Astrocyte of the spinal cord (primary cell): ENCODE measurements at regions not wholly inside any gene's neighbourhood (a gene's known extent, or its start where the extent isn't known, plus 50 kb on each side); places are given as distances from the start of the nearest gene placed in this dataset.

Source experiments
- DNase-seq: peaks from one replicate; pipeline ENCODE4 v3.0.0; 2011; ENCODE audit warnings: low read depth, low spot score
- H3K4me3 ChIP-seq: 2 replicates; pipeline ENCODE4 v1.5.1; 2011; ENCODE audit warnings: low read depth, mild to moderate bottlenecking, low read length, moderate library complexity
- in situ Hi-C: cut with HindIII; loops from 2 replicates; pipeline ENCODE4 v1.10.0; 2017; ENCODE audit warnings: low sequenced_read_pairs
- TF ChIP-seq, protein P1 (sequence below): IDR thresholded peaks from 2 replicates; pipeline ENCODE4 v1.5.1; 2012; ENCODE audit warnings: low read depth, mild to moderate bottlenecking, low read length, inconsistent platforms

DNA sequence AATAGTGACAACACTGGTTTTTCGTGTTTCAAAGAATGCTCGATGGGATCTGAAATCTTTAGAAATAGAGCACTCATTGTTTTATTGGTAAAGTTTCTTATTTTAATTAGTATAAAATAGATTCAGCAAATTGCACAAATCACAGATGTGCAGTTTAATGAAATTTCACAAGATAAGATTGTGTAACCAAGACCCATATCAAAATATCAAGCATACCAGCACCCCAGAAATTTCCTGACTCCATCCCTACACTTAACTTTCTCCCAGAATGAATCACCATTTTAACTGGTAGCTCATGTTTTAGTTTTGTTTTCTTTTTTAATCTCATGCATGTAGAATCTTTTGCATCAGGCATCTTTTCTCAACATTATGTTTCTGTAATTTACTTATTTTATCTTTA is 185.9 kb downstream of the KCNJ2 start:
- in situ Hi-C loops = no loop called here
- DNase-seq = no peak
- no peak overlapping the region for H3K4me3 ChIP-seq
- TF ChIP-seq, protein P1, sequence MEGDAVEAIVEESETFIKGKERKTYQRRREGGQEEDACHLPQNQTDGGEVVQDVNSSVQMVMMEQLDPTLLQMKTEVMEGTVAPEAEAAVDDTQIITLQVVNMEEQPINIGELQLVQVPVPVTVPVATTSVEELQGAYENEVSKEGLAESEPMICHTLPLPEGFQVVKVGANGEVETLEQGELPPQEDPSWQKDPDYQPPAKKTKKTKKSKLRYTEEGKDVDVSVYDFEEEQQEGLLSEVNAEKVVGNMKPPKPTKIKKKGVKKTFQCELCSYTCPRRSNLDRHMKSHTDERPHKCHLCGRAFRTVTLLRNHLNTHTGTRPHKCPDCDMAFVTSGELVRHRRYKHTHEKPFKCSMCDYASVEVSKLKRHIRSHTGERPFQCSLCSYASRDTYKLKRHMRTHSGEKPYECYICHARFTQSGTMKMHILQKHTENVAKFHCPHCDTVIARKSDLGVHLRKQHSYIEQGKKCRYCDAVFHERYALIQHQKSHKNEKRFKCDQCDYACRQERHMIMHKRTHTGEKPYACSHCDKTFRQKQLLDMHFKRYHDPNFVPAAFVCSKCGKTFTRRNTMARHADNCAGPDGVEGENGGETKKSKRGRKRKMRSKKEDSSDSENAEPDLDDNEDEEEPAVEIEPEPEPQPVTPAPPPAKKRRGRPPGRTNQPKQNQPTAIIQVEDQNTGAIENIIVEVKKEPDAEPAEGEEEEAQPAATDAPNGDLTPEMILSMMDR = no peak

DNA sequence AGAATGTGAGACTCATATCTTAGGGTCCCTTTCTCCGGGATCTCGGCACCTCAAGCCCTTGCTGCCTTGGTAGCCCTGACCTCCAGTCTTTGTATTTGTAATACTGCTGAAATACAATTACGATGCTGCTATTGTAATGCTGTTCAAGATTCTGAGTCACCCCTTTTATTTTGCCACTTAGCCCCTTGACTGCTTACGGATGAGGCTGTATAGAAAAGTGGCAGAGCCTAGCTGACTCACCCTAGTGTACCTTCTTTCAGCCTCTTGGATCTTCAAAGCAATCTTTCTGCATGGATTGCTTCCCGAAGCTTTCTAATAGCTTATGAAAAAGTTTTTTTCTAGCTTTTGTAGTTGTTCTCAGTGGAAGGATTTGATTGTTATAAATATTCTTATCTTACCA is 187.9 kb downstream of the KCNJ2 start:
- TF ChIP-seq, protein P1 = no peak
- DNase-seq = peak; percentile 28
- in situ Hi-C loops = no loop called here
- H3K4me3 ChIP-seq = no peak overlapping the region

DNA sequence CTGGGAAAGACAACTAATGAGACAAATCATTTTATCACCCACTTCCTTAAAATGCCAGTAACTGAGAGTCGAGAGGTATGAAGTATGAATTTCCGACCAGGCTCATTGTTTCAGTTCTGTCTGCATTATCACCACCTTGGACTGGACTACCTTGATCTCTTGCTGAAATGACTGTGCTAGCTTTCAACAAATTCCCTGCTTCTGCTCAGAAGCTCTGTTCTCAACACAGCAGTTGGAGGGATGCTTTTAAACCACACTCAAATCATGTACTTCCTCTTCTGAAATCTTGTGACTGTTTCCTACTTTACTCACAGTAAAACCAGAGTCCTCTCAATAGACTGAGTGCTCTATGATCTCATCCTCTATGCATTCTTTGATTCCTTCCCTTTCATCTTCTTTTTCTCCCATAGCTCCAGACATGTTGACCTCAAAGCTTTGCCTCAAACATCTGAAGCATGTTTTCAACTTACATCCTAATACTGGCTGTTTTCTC is 195.8 kb downstream of the KCNJ2 start:
- TF ChIP-seq, protein P1 = no peak
- no peak overlapping the region for H3K4me3 ChIP-seq
- peak; percentile 89 for DNase-seq
- in situ Hi-C loops = no loop called here

DNA sequence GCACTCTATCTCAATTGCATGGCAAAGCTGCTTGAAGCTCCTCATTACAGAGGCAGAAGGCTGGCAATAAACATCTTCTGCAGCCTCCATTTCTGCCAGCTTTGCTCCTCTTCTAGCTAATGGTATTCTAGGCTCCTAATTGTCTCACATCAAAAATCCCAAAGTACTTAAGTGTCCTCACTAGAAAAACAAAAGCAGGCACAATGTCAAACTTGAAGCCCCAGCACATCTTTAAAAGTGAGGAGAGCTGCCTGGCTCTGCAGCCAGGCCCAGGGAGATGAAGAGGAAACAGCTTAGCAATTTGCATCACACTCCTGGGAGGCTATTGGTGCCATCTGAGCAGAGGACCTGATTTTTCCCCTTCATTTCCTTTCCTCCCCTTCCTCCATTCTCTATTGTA is 197.1 kb downstream of the KCNJ2 start:
- in situ Hi-C loops = no loop called here
- no peak for DNase-seq
- no peak overlapping the region for H3K4me3 ChIP-seq

DNA sequence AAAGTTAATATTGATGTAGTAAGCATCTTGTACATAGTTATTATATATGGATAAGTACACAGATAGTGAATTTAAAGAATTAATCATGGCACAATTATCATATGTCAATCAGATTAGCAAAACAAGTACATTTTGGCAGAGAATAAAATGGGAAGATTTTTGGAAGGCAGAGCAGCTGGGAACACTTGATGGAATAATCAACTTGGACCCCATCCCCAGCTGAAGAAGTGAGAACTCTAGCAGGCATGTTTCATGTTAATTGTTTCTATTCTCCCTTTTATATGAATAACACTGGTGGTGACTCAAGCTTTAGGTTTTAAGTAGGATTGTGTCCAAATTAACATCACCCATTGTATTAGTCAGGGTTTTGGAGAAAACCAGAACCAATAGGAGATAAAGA is 198.7 kb downstream of the KCNJ2 start:
- in situ Hi-C loops = no loop called here
- TF ChIP-seq, protein P1 = no peak
- no peak for DNase-seq
- H3K4me3 ChIP-seq = no peak overlapping the region

More for the DNA sequence above, 197.1 kb downstream of the KCNJ2 start:
- TF ChIP-seq, protein P1 = no peak

DNA sequence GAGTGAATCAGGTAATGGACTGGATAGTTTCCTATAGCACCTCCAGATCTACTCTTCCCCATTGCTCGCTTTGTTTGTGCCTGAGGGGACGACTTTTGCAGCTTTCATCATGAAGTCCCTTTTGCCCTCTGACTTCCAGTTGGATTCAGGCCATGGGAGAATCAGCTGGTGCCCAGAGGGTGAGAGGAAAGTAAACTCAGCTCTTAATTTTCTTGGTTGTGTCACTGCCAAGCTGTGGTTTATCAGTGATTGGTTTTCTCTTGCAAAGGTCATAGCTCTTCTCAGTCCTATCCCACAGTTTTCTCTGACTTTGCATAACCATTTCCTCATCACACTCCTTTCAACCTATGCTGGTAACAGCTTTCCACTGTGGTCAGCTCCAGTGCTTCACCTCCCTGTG is 200.1 kb downstream of the KCNJ2 start:
- in situ Hi-C loops = no loop called here
- no peak overlapping the region for H3K4me3 ChIP-seq
- DNase-seq = peak; percentile 19
- TF ChIP-seq, protein P1 = no peak

DNA sequence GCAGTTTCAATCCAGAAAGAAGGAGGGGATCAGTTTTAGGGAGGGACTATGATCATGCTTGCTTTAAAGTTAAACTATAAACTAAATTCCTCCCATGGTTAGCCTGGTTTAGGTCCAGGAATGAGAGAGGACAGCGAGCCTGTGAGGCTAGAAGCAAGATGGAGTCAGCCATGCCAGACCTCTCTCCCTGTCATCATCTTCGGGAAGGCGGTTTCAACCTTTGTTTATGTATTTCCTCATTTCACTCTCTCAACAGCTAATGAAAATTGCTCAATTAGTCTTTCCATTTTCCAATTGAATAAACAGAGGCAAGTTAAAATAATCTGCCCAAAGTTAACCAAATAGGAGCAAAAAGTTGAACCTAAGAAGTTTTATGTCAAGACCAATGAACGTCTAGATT is 201.5 kb downstream of the KCNJ2 start:
- no peak overlapping the region for H3K4me3 ChIP-seq
- in situ Hi-C loops = no loop called here
- TF ChIP-seq, protein P1 = no peak
- no peak for DNase-seq
